Activated CD8-positive, alpha-beta memory T cell treated with anti-CD3 and anti-CD28 coated beads, Interleukin-2, amount 50 U/mL, for 1 hour (primary cell): ENCODE measurements at regions not wholly inside any gene's neighbourhood (a gene's known extent, or its start where the extent isn't known, plus 50 kb on each side); places are given as distances from the start of the nearest gene placed in this dataset.

ENCODE experiments used
- DNase-seq: peaks from one replicate; pipeline ENCODE4 v3.0.0-alpha.2; 2020; ENCODE audit errors: extremely low read depth

DNA sequence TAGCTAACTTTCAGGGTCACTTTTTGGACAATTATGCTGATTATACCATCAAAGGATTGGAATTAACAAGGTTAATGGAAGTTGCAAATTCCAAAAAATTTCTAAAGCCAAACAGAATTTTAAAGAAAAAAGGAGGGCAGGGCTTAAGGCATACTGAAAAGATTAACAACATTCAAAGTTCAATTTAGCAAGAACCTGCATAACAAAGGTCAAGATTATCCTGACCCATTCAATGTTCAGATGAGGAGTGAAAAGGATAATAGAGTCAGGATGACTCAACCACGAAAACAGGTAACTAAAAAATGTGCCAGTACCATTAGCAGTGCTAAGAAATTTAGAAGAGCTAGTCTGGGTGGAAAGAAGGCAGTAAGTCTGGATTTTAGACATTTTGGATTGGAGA, 139.8 kb upstream of the HNMT start:
- no peak for DNase-seq

GRCh38 chr2:137826373-137827372, 137.6 kb upstream of the HNMT start:
- no peak for DNase-seq

DNA sequence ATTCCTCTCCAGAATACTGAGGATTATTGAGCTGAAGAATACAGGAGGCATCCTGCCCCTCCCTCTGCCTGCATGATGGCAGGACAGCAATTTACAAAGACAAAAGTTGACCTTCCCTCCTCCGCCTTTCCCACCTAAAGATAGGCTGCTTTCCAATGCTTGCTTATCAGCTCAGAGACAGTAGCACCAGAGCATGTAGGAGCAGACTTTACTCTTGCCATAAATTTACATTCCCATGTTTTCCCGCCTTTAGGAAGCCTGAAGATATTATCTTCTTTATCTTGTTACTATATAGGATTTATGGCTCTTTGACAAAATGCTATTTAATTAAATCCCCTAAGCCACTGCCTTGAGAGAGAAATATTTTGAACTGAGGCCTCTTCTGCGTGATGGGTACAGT, 135.6 kb upstream of the HNMT start:
- DNase-seq: no peak

GRCh38 chr2:137829251-137829650, 135.0 kb upstream of the HNMT start:
- no peak for DNase-seq

- no peak for DNase-seq
Measured at GRCh38 chr2:137834760-137835379, 129.4 kb upstream of the HNMT start.

DNA sequence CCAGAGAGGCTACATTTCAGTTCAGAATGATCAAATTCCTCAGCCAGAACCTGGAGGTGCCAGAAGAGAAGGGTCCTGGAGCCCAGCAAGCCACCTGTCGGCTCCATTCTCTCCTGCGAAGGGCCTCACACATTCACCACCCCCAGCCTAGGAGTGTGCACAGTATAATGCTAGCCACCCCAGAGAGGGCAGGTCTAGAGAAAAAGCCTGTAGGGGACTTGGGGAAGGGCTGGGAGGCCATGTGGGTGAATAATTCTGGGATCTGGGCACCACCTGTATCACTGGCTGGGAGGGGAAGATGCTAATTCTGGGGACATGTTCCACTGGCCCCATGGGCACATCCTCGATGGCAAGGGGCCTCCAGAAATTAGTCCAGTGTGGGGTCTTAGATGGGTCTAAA, 127.6 kb upstream of the HNMT start:
- no peak for DNase-seq

DNA sequence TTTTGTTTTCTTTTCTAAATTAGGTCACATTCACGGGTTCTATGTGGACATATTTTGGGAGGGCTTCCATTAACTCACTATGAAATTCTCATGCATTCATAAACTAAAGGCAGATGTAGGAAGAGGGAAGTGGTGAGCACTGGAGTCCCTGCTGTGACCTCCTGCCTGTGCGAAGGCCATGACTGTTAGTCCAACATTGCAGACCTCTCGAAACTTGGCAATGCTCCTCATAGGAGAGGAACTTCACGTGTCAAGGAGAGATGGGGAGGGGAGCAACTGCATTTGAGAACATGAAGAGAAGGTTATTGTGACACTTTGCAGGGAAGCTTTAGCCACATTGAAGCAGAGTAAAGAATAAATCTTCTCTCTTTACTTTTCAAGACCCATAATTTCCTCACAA, 126.4 kb upstream of the HNMT start:
- DNase-seq: no peak

GRCh38 chr2:137838255-137839092, 125.8 kb upstream of the HNMT start:
- no peak for DNase-seq

DNA sequence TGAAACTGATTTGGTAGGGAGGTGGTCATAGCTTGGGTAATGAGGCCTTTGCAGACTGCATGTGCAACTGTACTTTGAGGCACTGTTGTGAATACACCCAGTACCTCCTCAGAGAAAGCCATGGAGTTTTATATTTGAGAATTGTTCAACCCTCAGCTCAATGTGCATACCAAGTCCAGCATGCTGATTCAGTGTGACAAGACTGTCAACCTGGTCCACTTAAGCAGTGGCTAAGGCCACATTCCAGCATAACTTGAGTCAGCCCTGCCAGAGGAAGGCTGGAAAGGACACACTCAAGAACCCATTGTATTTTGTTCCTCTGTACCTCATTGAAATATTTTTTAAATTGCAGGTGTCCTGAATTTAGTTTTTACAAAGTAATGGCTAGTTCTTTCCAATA, 121.8 kb upstream of the HNMT start:
- DNase-seq: no peak

DNA sequence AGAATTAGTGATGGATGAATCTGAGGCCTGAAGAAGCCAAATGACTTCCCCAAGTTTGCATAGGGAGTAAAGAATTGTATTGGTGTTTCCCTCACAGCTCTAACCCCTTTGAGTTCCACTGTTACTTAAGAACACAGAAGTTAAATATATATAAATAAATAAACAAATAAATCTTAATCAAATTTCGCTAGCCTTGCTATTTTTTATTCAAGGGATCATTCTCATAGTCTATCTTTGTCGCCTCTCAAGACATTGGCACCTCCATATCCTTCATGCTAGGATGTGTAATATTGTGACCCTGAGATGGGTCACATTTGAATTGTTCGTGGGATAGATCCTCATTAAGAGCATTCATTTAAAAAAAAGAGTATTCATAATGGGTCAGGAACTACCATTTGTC, 121.3 kb upstream of the HNMT start:
- DNase-seq: no peak

DNA sequence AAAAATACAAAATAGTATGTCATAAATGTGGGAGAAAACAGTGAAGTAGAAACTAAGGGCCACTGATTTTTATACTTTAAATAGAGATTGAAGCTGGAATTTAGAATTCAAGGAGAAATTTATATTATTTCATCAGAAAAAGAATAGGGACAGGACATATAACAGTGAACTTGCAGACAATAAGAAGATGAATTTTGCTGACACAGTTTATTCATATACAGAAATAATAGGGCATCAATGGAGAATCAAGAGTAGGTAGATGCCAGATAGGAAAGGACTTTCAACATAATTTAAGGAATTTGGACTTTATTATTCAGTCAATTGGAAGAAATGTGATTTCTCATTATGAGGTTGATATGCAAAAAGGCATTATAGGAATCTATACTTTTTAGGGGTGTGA, 118.9 kb upstream of the HNMT start:
- DNase-seq: no peak

DNA sequence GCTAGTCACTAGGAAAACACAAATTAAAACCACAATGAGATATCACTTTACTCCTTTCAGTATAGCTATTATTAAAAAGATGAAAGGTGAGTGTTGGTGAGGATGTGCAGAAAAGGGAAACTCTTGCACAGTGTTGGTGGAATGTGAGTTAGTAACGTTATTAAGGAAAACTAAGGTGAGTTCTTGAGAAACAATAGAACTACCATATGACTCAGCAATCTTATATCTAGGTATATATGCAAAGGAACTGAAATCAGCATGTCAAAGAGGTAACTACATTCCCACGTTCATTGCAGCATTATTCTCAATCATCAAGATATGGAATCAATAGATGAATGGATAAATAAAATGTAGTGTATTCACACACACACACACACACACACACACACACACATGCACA, 117.3 kb upstream of the HNMT start:
- DNase-seq: no peak

- DNase-seq: no peak
Measured at GRCh38 chr2:137847443-137847842, 116.8 kb upstream of the HNMT start.

DNA sequence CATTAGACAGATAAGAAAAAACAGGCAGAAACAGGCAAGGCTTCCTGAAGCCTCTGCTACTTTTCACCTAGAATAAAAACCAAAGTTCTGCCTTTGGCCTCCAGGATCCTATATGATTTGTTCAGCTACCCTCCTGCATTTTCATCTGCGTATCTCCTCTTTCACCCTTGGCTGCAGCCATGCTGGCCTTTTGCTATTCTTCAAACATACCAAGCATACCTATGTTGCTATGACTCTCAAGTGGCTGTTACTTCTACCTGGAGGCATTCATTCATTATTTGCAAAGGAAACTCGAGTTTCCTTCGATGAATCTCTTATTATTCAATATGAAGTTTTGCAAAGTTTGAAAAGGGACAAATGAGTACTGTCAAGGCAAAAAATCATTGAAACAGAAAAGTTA, 106.4 kb upstream of the HNMT start:
- no peak for DNase-seq

DNA sequence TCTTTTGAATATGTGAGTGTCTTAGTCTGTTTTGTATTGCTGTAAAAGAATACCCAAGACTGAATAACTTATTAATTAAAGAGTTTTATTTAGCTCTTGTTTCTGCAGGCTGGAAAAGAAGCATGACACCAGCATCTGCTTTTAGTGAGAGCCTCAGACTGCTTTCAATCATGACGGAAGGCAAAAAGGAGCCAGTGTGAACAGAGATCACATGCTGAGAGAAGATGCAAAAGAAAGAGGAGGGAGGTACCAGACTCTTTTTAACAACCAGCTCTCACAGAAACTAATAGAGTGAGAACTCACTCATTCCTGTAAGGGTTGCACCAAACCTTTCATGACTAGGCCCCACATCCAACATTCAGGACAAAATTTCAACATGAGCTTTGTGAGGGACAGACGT, 101.6 kb upstream of the HNMT start:
- no peak for DNase-seq

GRCh38 chr2:137865954-137866540, 98.2 kb upstream of the HNMT start:
- DNase-seq: peak; percentile 1

DNA sequence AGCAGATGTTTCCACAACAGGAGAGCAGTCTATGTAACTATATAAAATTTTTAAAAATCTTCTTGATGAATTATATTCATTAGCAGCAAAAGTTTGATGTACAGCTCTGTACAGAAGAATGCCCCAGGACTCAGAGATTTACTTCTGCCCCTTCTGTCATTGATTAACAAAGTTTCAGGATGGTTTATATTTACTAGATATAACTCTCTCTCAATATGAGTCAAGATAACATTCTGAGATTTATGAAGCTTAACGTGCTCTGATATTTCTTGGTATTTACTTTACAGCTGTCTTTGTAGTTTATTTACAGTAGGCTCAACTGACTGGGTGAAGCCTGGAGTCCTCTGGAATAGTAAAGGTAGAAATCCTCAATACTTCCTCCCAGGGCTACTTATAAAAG, 93.6 kb upstream of the HNMT start:
- DNase-seq: no peak

DNA sequence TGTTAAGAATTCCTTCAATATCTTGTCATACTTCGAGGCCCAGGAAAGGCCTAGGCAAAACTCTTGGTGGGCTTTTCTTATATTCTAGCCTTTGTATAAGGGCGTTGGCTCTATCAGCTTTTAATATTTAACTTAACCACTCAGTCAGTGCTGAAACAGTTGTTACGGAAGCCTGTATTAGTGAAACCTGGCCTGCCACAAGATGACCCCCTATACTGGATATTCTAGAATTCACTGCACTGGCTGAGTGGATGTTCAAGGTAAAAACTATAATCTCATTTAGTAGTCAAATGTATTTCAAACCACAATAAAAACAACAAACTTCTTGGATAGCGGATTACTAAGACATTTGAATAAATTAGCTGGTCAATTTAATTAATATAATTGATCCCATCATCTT, 91.7 kb upstream of the HNMT start:
- no peak for DNase-seq

DNA sequence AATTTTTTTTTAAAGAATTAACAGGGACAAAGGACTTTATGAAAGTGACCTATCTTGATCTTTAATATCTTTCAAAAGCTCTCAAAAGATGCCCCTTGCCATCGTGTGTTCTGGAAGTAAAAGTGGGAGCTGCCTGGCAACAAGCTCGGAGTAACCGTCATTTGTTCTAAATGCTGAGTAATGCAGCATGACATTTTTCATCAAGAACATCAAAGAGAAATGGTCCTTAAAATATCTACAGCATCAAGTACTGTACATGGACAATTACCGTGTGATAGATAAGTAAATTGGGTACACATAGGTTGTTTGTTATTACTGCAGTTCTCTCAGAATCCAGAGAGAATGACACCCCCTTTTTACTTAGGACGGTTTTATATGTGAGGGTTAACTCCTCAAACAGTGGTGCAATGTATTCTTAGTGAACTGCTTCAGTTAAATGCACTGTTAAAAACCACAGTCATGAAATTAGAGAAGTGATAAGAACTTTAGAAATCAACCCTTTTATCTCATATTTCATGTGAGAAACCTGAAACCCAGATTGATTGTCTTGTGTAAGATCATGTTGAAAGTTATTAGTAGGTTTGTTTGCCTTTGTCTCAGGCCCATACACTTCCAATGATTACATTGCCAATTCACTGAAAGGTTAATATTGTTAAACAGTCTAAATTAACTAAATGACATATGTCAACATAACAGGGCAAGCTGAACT, 90.6 kb upstream of the HNMT start:
- no peak for DNase-seq

- DNase-seq: no peak
Measured at GRCh38 chr2:137879121-137879520, 85.2 kb upstream of the HNMT start.

DNA sequence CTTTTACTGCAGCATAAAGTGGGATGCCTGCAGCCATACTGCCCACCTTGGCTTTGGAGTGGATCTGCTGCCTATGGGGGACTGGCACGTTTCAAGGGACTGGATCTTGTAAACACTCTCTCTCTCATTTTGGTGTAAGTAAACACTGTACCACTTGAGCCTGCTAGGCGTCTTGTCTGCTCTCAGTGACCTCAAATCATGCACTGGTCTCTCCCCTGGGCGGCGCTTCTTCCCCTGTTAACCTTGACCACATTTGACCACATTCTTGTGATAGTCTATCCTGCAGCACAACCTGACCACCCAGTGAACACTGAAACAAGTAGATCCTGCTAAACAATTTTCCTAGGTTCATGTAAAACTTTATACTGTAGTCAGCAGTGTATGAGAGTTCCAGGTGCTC, 82.6 kb upstream of the HNMT start:
- no peak for DNase-seq
